Activated CD4-positive, CD25-positive, alpha-beta regulatory T cell treated with anti-CD3 and anti-CD28 coated beads, Interleukin-2, amount 50 U/mL, for 24 hours (primary cell): ENCODE measurements at regions not wholly inside any gene's neighbourhood (a gene's known extent, or its start where the extent isn't known, plus 50 kb on each side); places are given as distances from the start of the nearest gene placed in this dataset.
"Not testable (repeated sequence)": the region's sequence is repeated elsewhere in the genome, so short reads cannot be mapped to it uniquely, and the experiment has no call there.

Experiments
- ATAC-seq, 2 donors: fragments of 150-1000 bp; cut with Tn5 transposase; one replicate each; pipeline ENCODE4 v1.10.0; 2021; ENCODE audit warnings: mild to moderate bottlenecking in 1 of 2, moderate library complexity in 1 of 2

DNA sequence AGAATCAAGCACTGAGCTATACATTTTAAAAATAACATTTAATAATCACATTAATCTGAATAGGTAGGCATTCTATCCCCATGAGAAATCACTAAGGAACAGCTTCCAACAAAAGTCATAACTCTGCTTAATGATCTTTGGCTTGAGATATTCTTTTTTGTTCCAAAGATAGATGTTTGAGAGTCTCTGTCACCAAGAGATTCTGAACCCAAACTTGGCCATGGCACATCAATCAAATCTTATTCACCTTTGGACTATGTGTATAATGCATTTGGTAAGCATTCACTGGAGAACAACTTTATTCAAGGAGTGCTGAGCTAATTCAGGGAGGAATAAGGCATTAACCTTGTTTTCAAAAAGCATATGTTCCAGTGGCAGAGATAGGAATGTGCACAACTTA, 743.3 kb downstream of the SLC4A3 start:
- ATAC-seq: no peak

DNA sequence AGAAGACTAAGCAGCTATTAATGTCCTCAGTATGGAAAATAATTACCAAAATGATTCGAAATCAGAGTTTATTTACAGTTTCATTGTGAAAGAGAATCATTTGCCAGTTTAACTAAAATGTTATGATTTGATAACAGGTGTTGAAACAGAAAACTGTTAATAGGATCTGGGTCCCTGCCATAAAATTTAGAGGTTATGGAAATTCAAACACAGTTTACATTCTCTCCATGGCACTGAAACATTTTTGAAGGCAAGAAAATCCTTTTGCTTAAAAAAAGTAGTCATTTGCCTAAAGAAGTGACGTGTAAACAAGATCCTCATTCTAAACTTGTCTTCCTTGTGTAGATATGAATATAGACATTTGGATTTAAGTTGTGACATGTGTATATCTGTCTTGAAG, 743.8 kb downstream of the SLC4A3 start:
- ATAC-seq: no peak

DNA sequence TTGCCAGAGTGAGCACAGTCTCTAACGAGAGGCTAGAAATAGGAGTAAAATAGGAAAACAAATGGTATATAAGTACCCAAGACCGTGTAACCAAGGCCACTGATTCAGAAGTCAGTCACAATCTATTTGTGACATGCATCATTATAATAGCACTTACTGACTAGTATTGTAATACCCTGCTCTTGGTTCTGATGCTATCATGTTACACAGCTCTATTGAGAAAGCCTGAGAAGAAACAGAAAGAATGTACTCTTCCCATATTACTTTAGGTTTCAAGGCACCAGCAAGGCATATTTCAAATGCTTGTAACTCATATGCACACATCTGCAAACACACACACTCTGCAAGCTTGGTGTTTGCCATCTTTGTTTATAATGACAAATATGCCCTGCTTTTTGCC, 746.4 kb downstream of the SLC4A3 start:
- ATAC-seq: no peak

DNA sequence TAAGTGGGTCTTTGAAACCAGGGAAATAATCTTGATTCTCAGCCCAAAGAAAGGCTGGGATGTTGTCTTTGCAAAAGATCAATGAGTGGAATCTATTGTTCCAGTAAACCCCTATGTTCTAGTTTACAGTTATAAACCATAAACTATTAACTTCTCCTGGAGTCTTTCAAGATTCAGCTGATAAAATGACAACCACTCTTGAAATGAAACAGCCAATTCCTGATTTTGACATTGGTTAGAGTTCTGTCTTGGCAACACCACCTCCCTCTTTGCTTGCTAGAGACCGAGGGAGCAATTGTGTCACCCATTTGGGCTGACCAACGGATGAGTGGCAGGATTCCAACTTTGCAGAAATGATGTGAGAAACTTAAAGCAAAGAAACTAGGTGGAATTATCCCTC, 746.9 kb downstream of the SLC4A3 start:
- no peak for ATAC-seq

DNA sequence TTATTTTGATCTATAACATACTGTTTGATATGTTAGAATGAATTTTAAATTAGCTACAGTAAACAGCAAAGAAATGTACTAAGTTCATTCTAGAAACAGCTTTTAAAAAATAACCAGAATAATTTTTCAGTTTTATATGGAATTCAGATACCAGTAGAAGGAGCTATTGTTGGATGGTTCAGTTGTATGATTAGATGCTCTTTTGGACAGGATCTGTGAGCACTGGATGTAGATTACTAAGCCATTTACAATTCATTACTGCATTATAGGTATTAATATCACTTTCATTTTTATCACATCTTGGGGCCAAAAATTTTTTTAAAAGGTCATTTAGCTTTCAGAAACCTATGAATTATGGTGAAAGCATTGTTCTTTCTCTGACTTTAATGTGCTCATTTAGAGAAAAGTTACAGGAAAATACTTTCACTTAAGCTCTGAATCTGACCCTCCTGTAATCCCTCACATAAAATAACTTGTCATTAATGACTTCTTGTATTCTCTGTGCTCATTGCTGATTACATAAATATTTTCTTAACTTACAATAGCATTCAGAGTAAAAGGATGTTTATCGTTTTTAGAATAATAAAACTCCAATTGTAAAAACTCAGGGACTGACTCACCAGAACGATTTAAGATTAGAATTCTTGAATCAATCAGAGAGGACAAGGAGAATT, 750.2 kb downstream of the SLC4A3 start:
- ATAC-seq: no peak

DNA sequence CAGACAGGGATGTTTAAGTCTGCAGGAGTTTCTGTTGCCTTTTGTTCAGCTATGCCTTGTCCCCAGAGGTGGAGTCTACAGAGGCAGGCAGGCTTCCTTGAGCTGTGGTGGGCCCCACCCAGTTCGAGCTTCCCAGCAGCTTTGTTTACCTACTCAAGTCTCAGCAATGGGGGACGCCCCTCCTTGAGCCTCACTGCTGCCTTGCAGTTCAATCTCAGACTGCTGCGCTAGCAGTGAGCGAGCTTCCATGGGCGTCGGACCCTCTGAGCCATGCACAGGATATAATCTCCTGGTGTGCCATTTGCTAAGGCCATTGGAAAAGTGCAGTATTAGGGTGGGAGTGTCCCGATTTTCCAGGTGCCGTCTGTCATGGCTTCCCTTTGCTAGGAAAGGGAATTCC, 760.3 kb downstream of the SLC4A3 start:
- ATAC-seq: not testable (repeated sequence)

DNA sequence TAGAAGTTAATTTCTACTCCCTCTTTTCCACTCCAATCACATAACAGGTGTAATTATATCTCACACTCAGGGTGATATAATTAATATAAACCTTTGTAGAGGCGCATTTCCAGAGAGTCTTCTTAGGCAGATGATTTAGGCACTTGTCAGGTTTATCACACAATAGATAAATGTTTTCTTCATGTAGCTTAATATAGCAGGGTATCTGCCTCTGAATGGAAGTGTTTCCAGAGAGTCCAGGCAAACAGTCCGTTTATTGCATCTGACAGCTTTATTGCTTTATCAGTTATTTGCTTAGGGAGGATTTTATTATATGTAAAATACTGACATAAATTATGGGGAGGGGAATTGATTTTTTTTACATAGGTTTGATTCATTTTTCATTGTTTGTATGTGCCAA, 766.3 kb downstream of the SLC4A3 start:
- no peak for ATAC-seq

DNA sequence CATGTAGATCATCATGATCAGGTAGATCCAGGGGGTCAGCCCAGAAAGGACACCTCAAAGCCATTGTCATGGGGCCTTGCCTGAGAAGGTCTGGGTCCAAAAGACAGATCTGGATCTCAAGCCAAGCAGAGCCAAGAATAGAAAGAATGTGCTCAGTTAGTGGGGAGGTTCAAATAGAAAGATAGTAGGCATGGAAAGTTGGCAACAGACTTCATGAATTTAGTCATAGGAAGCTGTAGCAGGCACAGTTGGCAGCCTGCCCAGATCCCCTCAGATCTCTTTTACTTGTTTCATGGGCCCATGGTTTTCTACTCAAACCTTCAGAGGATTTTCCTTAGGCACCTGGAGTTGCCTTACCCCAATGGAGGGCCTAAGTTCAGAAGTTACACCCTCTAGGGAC, 767.0 kb downstream of the SLC4A3 start:
- ATAC-seq: no peak

DNA sequence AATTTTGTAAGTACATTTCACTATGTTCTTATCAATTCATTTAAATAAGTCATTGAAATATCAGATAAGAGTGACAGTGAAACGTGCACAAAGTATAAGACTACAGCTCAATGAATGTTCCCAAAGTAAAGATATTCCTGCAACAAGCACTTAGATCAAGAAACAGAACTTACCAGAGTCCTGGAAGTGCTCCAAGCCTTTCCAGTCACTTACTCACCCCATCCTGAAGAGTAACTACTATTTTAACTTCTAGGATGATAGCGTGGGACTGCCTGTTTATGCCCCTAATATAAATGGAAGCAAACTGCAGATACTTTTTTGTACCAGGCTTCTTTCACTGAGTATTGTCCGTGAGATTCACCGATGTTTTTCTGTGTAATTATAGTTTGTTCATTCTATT, 768.9 kb downstream of the SLC4A3 start:
- no peak for ATAC-seq

DNA sequence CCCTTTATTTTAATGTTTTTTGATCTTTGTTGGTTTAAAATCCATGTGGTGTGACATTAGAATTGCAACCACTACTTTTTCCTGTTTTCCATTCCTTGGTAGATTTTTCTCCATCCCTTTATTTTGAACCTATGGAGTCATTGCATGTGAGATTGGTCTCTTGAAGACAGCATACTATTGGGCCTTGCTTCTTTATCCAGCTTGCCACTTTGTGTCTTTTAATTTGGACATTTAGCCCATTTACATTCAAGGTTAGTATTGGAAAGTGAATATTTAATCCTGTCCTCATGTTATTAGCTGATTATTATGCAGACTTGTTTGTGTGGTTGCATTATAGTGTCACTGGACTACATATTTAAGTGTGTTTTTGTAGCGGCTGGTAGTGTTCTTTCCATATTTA, 782.9 kb downstream of the SLC4A3 start:
- no peak for ATAC-seq

DNA sequence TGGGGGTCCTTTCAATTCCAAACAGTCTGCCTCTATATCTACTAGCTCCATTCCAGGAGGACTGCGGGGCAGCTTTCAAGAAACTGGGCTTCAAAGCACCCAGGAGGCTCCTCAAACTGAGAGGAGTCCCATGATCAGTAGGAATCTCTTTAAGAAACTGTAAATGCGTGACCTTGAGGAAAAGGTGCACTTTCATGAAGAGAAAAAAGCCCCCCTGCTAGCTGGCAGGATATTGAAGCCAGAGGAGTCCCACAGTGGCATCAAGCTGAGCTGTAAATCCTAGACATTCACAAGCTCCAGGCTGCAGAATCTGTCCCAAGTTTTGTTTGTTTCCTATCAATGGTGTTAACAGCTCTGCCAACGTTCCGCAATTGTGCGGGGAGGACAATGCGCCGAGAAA, 790.1 kb downstream of the SLC4A3 start:
- ATAC-seq: no peak

DNA sequence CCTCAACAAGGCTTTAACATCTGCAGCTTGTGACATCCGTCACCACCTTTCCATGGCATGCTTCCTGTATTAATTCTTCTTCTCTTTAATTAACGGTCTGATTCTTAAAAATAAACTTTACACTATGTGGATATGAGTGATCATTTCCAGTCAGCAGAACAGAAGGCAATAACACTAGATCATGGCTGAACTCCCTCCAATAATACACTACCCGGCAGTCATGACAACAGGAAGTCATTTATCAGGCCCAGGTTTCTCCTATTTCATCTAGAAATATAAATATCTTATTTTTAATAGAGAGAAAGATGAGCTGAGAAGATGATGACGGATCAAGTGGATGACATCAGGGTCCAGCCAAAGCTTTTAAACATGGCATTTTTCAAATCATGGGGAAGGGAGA, 792.2 kb downstream of the SLC4A3 start:
- ATAC-seq: no peak

DNA sequence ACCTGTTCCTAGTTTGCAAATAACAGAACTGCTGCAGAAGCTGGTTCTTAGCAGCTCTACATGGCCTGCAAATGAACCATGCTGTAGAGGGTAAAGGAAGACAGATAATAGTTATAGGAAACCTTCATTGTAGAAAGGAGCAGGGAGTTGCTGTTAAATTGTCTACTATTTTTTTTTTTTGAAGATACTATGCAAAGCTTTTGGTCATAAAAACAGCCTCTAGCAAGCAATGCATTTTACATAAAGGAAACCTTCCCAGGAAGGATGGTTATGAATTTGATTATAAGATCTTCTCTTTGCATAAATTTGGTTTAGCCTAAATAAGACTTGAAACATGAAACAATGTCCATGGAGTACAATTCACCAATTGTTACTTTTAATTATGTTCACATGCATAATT, 793.4 kb downstream of the SLC4A3 start:
- no peak for ATAC-seq

DNA sequence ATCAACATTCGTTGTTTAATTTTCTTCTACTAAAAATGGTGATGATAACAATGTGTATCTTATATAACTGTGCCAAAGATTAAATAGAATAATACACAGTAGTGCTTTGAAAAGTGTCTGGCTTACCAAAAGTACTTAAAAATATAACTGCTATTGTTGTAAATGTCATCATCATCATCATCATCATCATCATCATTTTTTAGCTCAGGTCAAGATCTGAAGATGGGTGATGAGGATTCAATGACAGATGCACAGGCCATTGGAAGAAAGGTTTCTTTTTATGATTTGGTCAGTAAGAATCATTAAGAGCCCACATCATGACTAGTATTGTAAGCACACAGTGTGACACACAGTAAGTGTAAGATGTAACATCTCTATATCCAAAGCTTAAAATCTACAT, 795.2 kb downstream of the SLC4A3 start:
- ATAC-seq: no peak

DNA sequence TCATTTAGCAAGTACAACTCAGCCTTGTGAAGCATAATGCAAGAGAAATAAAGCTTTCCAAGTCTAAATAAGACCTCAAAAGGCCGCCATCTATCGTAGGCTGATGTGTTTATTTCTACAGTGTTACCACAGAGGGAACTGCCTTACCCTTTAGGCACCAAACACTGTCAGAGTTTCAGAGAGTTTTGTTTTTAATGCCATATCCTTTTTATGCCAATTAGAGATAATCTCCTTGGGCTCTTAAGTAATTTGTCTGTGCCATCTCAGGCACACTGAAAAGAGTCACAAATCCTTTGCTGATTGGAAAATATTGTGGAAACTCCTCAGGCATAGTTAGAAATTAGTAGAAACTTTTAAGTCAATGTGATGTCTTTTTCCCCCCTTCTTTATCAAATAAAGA, 797.1 kb downstream of the SLC4A3 start:
- no peak for ATAC-seq

DNA sequence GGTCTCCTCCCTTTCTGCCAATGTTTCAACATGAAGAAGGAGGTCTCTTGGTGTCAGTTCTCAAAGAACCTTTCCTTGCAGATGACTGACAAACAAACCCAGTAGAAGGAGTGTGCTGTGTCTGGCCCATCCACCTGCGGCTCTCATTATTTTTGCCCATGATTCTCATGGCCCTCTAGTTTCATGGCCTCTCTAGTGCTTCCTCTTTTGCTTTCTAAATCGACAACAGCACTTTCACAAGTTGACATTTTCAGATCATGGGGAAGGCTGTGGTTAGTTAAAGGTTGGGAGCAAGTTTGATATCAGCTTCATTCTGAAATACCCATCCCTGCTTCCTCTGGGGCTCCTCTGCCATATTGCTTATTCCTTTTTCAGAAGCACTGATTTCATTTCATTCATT, 805.2 kb downstream of the SLC4A3 start:
- no peak for ATAC-seq

DNA sequence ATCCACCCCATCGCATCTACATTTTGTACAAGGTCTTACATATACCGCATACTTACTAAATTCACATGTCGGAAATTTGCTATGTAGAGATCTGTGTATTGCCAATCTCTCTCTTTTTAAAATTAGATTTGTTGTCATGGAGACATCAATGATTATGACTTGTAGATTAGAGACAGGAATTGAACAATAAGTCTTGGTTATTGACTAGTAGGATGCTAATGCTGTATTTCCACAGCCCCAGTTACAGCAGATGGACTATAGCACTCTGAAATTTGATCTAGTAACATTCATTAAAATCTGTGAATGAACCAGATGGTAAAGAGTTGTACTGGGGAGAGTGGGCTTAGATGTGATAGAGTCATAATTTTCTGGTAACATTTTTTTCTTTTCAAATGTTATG, 805.7 kb downstream of the SLC4A3 start:
- ATAC-seq: no peak

DNA sequence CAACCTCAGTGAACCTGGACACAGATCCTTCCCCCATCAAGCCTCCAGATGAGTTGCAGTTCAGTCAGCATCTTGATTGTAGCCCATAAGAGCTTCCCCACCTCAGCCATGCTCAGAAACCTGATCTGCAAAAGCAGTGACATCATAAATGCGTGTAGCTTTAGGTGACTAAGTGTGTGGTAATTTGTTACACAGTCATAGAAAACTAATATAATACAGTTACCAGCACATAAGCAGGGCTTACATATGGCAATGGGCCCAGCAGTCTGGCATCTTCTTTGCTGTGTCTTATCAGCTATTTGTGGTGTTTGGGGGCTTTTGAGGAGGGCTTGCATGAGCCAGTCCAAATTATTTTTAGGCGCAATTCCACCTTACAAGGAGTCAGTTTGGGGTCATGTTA, 807.0 kb downstream of the SLC4A3 start:
- ATAC-seq: no peak

DNA sequence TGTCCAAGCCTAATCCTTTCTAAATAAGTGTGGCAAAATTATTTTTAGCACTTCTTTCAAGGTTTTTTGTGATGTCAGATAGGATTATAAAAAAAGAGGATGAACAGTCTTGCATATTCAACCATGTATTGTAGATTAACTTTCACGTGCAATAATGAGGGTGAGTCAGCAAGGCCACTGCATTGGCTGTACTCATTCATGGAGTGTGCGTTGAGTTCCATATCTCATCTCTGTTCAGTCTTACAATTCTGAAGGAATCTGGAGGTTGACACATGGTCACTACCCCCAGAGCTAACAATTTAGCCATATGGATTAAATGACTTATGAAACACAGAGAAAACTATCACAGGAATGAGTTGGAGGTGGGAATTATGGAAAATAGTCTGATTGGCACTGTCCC, 810.5 kb downstream of the SLC4A3 start:
- no peak for ATAC-seq

DNA sequence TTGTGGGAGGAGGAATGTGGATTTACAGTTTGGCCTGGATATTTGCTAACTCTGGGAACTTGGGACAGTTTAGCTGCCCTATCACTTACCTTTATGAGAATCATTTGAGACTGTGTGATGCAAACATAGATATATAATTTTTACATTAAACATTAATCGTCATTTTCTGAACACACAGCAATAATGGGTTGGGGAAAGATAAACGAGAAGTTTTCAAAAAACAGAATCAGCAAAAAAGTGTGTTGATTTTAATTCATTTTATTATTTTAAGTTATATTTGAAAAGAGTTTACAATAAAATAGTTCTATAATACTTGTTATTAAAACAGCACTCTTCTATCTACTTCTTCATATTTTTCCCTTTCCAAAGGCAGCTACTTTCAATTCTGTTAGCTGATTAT, 813.3 kb downstream of the SLC4A3 start:
- no peak for ATAC-seq

DNA sequence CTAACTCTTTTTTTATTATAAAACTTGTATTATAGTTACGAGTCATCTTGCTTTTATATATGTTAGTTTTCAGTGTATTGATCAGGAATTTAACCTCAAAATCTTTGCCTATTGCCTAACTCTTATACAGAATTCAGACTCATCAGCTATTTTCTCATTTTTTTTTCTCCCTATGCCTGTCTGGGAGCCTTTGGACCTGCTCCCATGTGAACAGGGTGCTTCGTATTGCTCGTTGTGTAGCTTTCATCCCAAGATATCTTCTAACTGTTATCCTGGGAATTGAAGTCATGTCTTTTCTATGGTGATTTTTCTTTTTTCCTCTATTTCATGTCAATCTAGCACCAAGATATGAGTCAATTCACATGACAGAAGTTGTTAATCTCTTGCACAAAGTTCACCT, 814.0 kb downstream of the SLC4A3 start:
- no peak for ATAC-seq

DNA sequence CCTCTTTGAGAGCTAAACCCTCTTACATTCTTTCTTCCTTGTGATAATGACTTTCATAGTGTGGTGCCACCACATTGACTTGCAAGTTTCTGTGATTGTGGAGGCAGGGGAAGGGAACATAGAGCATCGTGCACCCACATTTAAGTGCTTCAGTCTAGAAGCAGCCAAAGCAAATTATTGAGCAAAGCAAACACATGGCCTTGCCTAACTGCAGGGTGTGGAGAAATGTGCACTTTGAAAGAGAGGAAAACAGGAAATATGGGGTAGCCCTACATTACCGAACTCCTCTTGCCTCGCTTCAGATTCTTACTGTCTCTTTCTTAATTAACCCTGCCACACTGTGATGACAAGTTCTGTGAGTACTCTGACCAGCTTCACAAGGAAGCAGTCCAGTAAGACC, 814.6 kb downstream of the SLC4A3 start:
- ATAC-seq: no peak

DNA sequence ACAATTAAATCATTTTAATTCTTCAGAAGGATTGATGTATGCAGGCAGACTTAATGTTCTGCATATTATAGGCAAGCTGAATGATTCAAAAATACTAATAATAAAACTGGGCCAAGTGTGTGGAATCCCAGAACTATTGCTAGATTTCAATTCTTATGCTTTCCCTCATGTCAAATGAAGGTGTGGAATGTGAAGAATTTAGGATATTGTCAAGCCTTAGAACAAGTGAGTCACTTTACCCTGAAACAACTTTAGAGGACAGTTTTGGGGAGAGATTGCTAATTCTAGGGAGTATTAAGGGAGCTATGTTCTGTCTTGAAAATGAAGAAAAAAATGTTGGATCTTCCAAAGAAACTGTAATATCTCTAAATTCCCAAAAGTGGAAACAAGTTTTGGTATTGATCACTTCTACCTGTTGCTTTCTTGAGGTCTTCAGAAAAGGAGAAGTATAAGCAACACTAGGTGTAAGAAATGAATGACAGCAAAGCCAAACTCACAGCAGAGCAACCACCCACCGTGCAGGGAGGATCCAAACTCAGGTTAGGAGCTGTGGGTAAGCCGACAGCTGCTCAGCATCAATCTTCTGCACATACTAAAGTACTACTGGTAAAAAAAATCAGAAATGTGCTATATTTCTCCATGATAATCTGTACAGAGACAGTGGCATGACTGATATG, 818.1 kb downstream of the SLC4A3 start:
- no peak for ATAC-seq

DNA sequence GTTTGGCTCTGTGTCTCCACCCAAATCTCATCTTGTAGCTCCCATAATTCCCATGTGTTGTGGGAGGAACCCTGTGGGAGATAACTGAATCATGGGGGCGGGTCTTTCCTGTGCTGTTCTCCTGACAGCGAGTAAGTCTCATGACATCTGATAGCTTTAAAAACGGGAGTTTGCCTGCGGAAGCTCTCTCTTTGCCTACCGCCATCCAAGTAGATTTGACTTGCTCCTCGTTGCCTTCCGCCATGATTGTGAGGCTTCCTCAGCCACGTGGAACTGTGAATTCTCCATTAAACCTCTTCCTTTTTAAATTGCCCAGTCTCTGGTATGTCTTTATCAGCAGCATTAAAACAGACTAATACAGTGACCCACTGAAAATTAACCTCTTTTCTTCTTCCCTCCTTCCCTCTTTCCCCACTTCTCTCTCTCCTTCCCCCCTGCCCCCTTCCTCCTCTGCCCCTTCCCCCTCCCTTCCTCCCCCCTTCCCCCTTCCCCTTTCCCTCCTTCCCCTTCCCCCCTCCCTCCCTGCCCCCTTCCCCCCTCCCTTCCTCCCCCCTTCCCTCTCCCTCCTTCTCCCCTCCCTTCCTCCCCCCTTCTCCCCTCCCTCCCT, 818.8 kb downstream of the SLC4A3 start:
- no peak for ATAC-seq

DNA sequence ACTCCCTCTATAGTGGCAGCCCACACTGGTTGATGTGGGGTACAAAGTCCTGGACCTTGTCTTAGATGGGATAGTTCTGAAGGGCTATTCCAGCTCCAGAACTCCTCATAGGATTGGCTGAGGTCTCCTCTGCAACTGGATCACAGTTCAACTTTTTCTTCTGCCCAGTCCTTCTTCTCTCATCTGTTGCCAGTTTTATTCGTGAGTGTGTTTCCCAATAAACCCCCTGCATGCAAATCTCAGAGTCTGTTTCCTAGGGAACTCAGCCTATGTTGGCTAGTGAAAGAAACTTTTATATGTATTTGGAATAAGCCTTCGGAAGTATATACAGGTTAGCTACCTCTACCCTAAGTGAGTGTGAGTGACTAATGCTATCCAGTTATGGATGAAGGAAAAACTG, 823.4 kb downstream of the SLC4A3 start:
- ATAC-seq: no peak
